GM18511 (cell line): ENCODE measurements at regions not wholly inside any gene's neighbourhood (a gene's known extent, or its start where the extent isn't known, plus 50 kb on each side); places are given as distances from the start of the nearest gene placed in this dataset.

Experiments used
- ATAC-seq: cut with Tn5 transposase; IDR thresholded peaks from one replicate; pipeline ENCODE4 v1.9.1; 2021; ENCODE audit warnings: mild to moderate bottlenecking, moderate library complexity; ENCODE audit not compliant: unreplicated experiment

GRCh38 chr6:51365566-51365965, 546.9 kb downstream of the TFAP2B start:
- ATAC-seq, result no peak

- ATAC-seq, result no peak
Observed at GRCh38 chr6:51369485-51369884, 550.8 kb downstream of the TFAP2B start.

DNA sequence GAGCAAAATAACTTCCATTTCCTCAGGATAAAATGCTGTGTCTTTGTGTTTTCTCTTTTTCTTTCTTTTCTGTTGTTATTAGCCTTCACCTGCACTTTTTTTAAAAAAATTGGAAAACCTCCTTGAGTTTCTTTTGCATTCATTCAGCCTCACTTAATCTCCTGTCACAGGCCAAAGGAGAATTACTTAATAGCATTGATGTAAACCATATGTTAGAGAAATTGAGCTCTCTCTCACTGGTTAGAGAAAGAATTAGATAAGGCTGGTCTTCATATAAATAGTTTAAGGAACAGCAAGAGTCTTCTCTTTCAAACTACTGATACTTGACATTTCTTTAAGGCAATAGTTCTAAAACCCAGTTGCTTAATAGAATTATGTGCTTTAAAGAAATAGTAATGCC, 564.2 kb downstream of the TFAP2B start:
- ATAC-seq, result no peak

DNA sequence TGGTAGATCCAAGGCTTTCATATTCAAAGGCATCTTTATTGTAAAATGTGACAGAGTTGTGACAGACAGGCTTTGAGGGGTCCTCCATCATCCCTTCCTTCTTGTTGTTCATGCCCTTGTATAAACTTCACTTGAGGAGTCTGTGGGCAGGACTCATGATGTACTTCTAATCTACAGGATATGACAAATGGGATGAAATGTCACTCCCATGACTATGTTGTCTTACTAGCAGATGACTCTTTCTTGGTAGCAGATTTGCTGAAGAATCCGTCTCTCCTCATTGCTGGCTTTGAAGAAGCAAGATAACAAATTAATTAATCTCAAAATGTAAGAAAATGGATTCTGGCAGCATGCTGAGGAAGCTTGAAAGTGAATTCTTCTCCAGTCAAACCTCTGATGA, 566.1 kb downstream of the TFAP2B start:
- ATAC-seq, result no peak

DNA sequence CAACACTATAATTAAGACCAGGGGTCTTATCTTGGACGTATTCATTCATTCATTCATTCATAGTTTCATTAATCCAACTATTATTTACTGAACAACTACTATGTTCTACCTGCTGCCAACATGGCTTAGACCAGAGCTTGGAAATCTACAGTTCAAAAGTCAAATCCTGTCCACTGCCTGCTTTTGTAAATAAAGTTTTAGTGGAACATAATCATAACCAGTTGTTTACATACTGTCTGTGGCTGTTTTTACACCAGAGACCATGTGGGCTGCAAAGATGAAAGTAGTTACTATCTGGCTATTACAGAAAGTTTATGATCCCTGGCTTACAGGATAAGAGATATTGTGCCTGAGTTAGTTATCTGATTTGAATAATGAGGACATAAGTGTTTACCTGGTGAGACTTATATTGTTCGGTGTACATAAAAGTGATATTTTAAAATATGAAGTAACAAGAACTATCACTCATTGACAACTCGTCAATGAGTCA, 567.7 kb downstream of the TFAP2B start:
- no peak for ATAC-seq

- ATAC-seq, result no peak
Observed at GRCh38 chr6:51387907-51388306, 569.2 kb downstream of the TFAP2B start.

DNA sequence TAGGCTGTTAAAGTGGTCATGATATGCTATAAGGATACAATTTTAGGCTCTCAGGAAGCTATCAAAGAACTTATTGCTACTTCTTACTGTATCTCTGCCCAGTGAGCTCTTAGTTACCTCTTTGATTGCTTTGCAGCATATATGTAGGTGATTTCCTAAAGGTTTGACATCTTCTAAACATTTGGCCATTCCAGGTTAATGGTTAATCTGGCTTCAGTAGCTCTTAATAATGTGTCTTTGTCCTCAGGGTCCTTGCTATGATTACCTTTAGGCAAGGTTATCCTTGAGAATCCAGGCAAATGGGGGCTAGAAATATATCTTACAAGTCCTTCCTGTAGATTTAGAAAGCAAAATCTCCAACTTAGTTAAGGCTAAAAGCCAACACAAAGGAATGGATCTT, 575.4 kb downstream of the TFAP2B start:
- no peak for ATAC-seq

DNA sequence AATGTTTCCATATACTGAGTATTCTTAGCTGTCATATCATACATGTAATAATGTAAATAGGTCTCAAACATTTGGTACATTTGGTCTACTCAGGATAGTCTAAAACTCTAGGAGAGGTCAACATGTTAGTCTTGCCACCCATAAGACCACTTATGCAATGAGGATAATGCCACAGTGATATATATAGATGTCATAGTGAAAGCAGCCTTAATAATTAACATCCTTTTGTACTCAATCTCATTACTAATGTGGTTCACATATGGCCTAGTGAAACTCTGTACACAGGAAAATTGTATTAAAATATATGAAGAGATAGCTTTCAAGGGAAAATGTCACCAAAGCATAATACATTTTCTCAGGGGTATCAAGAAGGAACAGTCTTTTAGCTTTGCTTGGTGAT, 577.9 kb downstream of the TFAP2B start:
- ATAC-seq, result peak; percentile 66

DNA sequence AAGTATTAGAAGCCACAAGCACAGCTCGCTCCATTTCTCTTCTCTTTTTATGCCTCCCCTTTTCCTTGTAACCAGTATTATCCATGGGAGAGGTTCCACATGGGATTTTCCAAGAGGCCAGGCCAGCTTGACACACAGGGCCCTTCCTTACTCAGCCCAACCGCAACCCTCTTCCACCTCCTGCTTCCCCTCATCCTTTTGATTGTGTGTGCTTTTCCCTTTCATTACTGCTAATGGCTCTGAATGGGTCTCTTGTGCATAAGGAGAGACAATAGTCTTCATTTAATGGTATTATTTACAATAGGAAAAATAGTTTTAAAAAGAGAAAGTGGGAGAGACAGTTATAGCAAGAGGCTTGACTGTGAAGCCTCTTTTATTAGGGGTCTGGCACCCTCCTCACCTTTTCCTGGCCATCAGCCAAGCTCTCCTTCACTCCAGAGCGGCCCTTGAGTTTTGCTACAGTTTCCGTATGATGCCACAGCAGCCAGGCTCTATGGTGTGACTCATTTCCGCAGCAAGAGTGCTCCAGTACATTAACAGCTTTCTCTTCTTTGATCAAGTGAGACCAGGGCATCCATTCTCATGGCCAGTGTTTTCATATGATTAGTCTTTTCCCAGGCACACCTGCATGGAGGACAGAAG, 579.5 kb downstream of the TFAP2B start:
- ATAC-seq, result peak; percentile 91

GRCh38 chr6:51398793-51399192, 580.1 kb downstream of the TFAP2B start:
- peak; percentile 43 for ATAC-seq

- ATAC-seq, result no peak
Observed at GRCh38 chr6:51410453-51410852, 591.8 kb downstream of the TFAP2B start.

DNA sequence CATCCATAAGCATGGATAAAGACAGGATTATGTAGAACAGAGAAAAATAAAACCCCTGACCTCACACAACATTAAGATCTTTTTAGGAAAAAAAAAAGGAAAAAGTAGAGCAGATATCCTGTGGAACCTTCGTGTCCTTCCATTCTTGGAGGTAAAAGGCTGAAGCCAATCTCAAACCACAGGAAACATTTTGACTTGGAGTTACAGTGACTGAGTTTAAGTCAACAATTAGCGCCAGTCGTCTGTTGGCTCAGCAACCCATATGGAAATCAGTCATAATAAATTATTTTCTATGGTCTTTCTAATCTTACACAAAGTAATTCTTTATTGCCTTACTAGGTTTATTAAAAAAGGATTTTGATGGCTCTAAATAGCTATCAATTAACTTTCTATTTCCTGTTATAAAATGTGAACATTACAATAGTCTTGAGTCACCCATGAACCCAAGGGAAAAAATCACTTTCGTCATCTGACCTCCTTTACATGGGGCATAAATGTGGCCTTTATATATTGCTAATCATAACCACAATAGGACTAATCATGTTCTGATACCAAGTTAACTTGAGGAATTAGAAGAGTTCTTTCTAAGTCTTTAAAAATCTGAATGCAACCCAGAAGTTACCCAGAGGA, 592.9 kb downstream of the TFAP2B start:
- no peak for ATAC-seq

DNA sequence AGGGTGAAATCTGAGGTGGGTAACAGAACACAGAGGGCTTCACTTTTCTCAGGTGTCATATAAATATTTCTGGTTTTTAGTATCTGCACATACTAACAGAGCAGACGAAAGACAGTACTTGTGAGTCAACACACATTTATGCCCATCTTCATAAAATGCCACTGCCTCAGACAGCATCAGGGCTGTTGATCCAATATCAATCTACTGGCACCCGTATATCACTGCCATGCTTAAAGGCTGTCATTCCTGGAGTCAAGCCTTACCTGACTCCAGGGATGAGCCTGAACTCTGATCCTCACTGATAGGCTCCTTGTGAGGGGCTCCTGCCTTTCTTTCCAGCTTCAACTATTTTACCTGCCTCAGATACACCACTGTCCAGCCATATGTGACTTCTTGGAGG, 595.7 kb downstream of the TFAP2B start:
- no peak for ATAC-seq

GRCh38 chr6:51415501-51415900, 596.8 kb downstream of the TFAP2B start:
- ATAC-seq, result no peak

- no peak for ATAC-seq
Observed at GRCh38 chr6:51429017-51429712, 610.5 kb downstream of the TFAP2B start.

DNA sequence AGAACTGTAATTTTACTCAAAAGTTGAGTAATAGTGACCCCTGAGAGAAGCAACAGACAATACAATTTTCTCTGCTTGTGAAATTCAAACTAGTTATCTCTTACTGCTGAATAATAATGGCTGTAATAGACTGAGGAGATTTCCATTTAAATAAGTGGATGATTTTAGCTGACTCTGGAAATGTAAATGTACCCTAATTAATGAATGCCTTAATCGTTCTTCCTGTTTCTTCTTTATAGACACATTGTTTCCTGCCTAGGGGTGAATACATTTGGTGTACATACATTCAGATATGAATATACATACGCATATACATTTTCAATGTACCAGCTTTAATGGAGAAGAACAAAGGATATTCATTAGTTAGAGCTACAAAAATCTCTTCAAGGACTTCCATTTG, 611.9 kb downstream of the TFAP2B start:
- no peak for ATAC-seq

- ATAC-seq, result no peak
Observed at GRCh38 chr6:51432481-51432880, 613.8 kb downstream of the TFAP2B start.

GRCh38 chr6:51450248-51450957, 631.7 kb downstream of the TFAP2B start:
- no peak for ATAC-seq

DNA sequence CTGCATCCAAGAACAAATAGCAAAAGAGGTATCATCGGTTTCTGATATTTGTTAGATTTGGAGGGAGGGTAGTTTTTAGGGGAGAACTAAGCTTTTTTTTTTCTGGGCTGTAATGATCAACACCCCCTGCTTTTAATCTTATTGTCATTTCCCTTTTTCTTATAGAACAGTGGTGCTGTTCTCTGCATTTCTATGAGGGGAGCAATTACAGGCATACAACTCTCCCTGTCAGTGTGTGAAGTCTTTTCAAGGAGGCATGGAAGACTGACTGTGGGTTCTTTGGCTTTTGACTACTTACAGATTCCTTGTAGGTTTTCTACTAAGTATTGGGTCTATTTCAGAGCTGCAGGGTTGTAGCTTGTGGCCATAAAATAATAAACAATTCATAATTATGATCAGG, 632.3 kb downstream of the TFAP2B start:
- no peak for ATAC-seq

- no peak for ATAC-seq
Observed at GRCh38 chr6:51456282-51456681, 631.1 kb downstream of the PKHD1 start.

DNA sequence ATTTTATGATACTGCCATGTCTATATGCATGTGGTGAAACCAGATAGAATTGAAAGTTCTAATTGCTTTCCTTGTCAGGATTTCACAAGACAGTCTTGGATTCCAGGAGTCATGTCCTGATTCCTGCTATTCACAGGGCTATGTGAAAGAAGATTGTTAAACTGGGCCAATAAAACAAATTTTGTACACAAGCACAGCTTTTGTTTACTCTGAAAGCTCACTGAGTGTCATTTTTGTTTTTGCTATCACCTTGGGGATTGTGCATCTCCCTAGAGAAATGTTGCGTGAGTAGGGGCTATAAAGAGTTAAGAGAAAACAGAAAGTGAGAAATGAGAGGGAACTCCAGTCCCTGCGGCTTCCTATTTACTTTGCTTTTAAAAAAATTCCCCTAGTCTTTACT, 627.5 kb downstream of the PKHD1 start:
- peak; percentile 96 for ATAC-seq

DNA sequence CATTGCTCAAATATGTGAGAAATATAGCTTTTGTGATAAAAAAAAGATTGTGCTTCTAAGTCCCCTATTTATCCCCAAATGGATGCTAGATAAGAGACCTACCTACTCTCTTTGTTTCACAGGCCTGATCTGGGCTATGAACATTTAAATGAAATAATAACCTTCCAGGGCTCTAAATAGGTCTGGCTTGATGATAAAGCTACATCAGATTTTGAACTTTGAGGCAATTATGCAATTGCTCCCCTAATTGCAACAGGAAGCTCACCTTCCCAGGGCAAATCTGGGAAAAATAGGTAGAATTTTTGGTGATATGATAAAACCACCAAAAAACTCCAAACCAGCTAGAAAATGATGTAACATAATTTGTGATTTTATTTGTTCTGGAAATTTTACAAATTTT, 624.5 kb downstream of the PKHD1 start:
- ATAC-seq, result no peak
